GM12875 (cell line): ENCODE measurements at regions not wholly inside any gene's neighbourhood (a gene's known extent, or its start where the extent isn't known, plus 50 kb on each side); places are given as distances from the start of the nearest gene placed in this dataset.

Source experiments
- H3K4me3 ChIP-seq: one replicate; pipeline ENCODE4 v1.5.1; 2011; ENCODE audit warnings: low read depth, low read length, control low read depth
- CTCF ChIP-seq: IDR thresholded peaks from 2 replicates; pipeline ENCODE4 v1.5.1; 2011; ENCODE audit warnings: low read depth, mild to moderate bottlenecking, control low read depth, inconsistent platforms, low read length, moderate library complexity, borderline replicate concordance; ENCODE audit not compliant: insufficient read depth

GRCh38 chr9:105828171-105828570 is 133.8 kb downstream of the TMEM38B start:
- TF ChIP-seq CTCF = no peak
- H3K4me3 ChIP-seq = no peak overlapping the region

- no peak overlapping the region for H3K4me3 ChIP-seq
- no peak for TF ChIP-seq CTCF
Observed at GRCh38 chr9:105828596-105829213, 134.4 kb downstream of the TMEM38B start.

GRCh38 chr9:105830461-105830860 is 136.1 kb downstream of the TMEM38B start:
- no peak for TF ChIP-seq CTCF
- H3K4me3 ChIP-seq = no peak overlapping the region

GRCh38 chr9:105832096-105832710 is 137.9 kb downstream of the TMEM38B start:
- no peak for TF ChIP-seq CTCF
- H3K4me3 ChIP-seq = no peak overlapping the region

DNA sequence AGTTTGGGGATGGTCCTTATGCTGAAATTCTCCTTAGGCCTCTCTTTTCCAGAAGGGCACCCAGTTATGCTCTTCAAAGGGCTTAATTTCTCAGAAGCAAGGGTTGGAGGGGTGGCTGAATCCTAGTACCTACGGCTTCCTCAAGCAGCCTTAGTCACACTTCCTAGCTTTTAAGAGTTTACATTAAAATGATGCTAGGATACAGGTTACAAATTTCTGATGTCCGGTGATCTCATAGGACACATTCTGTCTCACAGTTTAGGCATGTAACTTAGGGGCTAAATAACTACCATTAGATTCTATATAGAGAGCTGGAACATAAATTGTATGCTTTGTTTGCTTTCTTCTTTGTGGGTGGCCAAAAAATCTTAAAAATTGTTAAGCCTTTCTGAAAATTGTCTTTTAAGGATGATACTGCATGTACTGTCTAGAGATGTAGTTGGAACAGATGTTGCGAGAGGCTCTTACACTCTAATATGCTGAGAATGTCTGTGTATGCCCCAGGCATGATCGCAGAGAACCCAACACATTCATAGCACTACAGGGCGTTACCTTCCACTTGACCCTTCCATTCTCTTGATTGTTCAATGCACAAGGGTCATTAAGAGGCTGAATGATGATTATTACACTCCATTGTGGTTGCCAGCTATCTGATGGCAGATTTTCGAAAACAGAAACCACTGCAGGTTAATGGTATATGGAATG is 139.1 kb downstream of the TMEM38B start:
- H3K4me3 ChIP-seq = no peak overlapping the region
- TF ChIP-seq CTCF = no peak

GRCh38 chr9:105834404-105834803 is 140.1 kb downstream of the TMEM38B start:
- no peak for TF ChIP-seq CTCF
- no peak overlapping the region for H3K4me3 ChIP-seq

DNA sequence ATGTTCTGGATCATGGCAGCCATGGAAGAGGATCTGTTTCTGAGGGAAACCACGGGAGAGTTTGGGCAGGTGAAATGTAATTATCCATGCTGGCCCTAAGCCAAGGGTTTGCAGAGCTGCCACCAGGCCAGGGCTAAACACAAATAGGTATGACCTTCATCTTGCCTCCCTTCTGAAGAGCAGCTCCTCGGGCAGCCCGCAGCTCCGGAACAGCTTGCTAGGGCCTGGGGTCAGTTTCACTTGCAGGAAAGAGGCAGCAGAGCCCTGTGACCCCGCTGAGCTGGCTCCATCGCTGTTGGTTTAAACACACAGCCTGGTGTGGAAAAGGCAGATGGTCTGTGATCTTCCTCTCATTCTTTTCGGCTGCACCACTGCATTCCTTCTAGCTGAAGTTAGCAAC is 141.4 kb downstream of the TMEM38B start:
- H3K4me3 ChIP-seq = no peak overlapping the region
- no peak for TF ChIP-seq CTCF
